ENCODE measurements at regions not wholly inside any gene's neighbourhood (a gene's known extent, or its start where the extent isn't known, plus 50 kb on each side); places are given as distances from the start of the nearest gene placed in this dataset.

DNA sequence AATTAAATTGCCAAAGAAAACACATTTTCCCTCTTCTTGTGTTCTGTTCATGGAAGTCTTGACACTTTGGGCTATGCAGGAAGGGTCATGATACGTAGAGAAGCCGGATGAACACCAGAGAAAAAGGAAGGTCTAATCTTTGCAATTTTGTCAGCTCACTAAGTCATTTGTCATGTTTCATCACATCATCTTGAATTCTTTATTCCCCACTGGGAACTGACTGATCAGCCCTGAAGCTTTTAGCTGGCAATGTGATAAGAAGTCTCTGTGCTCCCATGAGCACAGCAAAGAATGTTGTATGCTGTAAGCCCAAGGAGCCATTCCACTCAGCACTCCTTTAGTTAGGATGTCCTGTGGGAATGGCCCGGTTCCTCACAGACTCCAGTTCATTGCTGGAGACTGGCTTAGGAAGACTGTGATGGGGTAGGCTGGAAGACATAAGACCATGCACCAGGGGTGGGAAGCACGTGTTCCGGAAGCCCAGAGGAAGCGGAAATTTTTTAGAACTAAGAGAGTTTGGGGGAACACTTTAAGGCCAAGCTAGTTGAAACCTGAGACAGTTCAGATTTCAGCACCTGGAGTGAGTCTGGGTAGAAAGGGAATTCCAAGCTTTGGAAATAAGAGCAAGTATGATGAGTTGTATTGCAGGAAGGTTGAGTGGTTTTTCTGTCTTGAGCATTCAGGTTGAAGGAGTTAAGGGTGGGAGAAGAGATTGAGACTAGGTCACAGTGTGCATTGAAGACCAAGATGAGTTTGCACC lies 306.7 kb upstream of the MTNR1B start:
- no peak for DNase-seq (ENCODE audit: low read depth)

DNA sequence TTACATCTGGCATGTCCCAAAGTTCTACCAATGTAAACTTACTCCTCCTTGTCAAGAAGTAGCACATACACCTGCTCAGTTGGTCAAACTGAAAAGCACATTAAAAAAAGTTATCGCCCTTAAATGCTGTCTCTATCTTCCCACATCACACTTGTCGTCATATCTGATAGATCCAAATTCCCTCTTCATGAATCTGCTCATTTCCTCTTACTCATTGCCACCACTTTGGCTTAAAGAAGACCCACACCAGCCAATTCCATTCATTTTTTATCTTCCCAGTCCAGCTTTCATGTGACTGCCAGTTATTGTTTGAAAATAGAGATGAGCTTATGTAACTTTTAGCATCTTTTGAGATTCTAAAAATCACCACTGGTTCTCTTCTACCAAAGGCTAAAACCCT lies 305.9 kb upstream of the MTNR1B start:
- DNase-seq (ENCODE audit: low read depth) = no peak

DNA sequence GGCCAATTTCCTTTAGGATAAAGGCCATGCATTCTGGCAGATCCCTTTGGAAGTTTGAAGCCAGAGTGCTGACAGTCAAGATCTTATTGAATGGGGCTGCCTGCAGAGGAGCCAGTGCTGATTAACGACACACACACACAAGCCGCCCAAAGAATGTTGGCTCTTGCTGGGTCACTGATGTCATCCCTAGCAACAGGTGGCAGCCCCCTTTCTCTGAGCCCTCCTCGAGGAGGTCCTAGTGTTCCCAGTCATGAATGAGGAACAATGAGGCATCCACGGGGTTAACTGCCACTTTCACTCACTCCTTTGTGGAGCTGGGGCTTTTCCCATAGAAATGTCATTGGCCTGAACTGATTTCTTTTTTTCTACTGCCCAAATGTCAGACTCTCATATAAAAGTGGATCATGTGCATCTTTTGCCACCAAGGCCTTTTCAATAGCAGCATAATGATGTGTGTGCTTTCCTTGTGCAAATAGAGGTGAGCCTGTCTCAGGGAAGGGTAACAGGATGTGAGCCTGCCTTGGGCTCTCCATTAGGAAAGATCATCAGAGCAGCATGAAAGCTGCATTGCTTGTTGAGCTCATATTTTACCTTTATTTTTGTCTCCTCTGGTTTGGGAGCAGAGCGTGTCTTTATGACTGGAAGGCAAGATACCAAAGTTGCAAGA lies 301.8 kb upstream of the MTNR1B start:
- DNase-seq (ENCODE audit: low read depth) = no peak

DNA sequence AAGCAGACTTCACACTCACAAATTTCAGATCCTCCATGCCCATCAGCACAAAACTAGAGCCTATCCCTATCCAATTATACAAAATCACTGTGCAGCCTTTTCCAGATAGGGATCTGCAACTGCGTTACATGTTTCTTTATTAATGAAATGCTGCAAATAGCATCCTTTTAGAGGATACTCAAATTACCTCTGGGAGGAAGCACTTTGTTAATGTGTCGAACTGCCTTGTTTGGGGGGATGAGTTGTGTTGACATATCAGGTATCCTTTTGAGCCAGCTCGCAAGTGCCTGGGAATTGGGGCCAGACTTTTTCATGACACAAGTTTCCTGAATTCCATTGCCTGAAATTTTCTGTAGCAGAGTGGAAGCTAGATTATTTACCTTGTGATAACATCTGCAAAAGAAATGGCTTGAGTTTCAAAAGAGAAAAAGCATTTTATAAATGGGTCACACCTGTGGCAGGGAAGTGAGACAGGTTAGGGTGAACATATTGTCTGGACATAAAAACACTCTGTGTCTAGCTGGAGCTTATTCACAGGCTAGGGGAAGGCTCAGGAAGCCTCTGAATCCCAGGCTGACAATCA lies 299.1 kb upstream of the MTNR1B start:
- DNase-seq (ENCODE audit: low read depth) = no peak

DNA sequence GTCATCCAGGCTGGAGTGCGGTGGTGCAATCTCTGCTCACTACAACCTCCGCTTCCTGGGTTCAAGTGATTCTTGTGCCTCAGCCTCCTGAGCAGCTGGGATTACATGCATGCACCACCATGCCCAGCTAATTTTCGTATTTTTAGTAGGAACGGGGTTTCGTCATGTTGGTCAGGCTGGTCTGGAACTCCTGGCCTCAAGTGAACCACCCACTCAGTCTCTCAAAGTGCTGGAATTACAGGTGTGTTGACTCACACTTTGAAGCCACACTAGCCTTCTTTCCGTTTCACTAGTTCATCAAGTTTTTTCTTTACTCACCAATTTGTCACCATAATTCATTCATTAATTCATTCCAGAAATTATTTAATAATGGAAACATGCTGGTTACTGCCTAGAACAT lies 298.4 kb upstream of the MTNR1B start:
- no peak for DNase-seq (ENCODE audit: low read depth)

DNA sequence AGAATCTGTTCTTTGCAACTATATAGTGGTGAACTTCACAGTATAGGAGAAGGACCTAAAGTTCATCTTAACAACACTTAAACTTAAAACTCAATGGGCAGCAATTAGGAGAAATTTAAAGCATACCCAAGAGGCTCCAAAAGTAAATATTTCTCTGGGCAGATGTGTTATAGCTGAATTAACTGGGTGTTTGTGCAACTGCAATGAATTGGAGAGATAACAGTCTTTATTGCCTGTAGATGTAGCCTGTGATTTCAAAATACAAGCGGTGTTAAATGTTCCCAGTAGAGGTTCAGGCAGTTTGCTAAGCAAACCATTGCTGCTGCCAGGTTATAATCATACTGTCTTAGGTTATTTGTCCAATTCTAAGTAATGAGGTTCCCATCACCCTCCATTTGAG lies 294.1 kb upstream of the MTNR1B start:
- DNase-seq (ENCODE audit: low read depth) = no peak

DNA sequence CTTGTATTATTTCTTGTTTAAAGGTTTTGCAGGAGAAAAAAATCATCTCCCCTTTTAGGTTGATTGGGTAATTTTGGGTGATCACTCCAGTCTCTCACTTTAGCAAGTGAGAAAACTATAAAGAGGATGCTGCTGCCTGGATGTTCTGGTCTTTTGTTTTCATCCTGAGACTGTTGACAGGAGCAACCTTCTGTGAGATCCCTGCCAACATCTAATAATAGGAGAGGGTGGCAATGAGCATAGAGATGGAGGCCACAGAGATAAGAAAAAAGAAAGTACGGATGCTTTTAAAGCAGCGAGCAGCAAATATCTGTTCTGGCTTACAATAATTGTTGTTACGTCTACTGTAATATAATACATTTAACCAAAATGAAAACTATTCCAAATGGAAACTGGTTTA lies 293.6 kb upstream of the MTNR1B start:
- no peak for DNase-seq (ENCODE audit: low read depth)

DNA sequence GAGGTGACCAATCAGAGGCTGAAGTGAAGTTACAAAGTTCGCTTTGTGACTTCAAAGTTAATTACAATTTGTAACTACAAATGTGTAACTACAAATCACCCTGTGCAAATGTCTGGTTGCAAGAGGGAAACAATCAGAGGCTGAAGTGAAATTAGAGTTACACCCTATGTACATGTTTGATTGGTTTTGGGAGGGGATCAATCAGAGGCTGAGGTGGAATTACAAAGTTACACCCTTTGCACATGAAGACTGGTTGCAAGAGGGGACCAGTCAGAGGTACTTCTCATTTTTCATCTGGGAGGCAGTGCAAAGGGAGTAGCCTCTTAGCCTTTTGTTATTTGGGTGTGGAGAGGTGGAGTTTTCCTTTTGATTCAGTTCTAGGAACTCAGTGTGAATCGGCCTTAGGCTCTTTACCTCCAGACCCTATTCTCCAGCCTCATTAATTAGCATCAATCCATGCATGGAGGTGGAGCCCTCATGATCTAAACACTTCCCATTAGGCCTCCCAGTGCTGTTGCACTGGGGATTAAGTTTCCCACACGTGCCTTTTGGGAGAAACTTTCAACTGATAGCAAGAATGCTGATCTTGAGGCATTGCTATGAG lies 291.3 kb upstream of the MTNR1B start:
- no peak for DNase-seq (ENCODE audit: low read depth)

DNA sequence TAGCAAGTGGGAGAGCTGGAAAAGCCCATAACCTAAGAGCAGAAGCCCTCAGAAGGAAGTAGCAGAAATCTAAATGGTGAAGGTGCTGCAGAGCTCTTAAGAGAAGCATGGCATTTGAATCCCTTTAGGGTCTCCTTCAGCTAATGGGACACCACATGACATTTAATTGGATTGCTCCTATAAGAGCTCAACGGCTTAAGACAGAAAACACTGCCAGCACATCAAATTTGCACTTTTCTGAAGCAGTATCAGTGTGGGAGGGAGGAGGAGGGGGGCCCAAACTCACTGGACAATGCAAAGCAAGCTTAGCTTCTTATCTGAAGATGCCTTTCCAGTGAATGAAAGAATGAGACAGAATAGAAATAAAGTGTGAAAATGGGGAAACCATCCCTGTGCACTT lies 287.9 kb upstream of the MTNR1B start:
- no peak for DNase-seq (ENCODE audit: low read depth)

DNA sequence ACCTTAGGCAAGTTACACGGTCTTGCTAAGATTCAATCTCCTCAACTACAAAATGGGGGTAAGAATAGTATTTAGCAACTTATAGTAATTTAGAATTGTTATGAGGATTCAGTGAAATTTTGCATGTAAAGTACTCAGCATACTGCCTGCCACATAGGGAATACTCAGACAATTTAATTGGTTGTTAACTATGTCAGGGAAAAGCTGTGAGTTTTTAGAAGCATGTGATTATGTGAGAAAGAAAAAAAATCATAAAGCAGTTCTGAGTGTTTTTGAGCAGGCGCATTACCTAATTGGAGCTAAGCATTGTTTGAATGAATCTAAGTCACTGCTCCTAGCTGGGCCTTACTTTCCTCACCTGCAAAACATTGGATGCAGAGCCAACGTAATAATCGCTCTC lies 287.3 kb upstream of the MTNR1B start:
- DNase-seq (ENCODE audit: low read depth) = no peak

DNA sequence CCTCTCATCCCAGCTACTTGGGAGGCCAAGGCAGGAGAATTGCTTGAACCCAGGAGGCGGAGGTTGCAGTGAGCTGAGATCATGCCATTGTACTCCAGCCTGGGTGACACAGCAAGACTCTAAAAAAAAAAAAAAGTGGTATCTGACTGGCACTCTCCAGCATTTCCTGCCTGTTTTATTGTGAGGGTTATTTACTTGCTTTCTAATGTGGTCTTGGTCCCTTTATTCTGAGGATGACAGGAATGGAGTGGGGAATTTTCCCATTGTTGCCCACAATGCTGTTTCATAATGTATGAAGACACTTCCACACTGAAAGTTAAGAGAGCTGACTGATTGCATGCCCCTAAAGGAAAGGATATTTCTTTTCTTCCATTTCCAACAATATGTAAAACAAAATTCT lies 286.5 kb upstream of the MTNR1B start:
- DNase-seq (ENCODE audit: low read depth) = no peak

DNA sequence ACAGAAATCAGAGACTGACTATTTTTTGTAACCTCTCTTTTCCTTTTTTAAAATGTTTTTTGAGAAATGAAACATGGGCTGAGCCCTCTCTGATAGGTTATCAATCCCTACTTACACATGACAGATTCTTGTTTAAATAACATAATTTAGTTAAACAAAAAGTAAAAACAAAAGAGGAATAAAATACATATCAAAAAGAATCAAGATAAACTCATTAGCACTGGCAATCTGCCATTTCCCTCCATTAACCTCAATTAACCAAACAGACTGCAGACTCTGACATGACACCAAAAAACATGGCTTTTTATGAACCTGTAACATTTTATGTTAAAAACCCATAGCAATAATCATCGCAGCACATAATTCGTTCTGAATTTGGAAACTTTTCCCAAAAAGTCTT lies 284.4 kb upstream of the MTNR1B start:
- DNase-seq (ENCODE audit: low read depth) = no peak

DNA sequence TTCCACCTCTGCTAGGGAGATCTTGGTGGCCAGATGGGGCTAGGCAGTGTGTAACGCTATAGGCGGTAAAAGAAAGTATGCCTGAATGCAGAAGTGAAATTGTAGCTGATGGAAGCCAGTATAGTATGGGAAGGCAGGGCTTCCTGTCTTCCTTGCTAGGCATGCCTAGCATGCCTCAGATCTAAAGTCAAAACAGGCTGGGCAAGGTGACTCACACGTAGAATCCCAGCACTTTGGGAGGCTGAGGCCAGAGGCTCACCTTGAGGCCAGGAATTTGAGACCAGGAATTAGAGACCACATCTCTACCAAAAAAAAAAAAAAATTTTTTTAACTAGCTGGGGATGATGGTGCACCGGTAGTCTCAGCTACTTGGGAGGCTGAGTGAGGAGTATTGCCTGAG lies 281.7 kb upstream of the MTNR1B start:
- DNase-seq (ENCODE audit: low read depth) = no peak

DNA sequence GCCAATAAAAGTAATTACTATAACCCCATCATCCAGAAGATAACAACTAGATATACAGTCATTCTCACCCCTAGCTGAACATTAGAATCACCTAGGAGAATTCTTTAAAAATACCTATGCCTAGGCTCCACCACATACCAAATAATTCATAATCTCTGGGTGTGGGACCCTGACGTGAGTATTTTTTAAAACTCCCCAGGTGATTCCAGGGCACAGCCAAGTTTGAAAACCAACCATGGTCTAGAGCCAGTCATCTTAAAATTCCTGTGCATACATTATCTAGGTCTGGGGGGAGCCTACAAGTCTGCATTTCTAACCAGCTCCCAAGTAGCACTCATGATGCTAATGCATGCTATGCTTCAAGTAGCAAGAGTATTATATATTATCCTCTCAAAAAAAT lies 281.0 kb upstream of the MTNR1B start:
- no peak for DNase-seq (ENCODE audit: low read depth)

DNA sequence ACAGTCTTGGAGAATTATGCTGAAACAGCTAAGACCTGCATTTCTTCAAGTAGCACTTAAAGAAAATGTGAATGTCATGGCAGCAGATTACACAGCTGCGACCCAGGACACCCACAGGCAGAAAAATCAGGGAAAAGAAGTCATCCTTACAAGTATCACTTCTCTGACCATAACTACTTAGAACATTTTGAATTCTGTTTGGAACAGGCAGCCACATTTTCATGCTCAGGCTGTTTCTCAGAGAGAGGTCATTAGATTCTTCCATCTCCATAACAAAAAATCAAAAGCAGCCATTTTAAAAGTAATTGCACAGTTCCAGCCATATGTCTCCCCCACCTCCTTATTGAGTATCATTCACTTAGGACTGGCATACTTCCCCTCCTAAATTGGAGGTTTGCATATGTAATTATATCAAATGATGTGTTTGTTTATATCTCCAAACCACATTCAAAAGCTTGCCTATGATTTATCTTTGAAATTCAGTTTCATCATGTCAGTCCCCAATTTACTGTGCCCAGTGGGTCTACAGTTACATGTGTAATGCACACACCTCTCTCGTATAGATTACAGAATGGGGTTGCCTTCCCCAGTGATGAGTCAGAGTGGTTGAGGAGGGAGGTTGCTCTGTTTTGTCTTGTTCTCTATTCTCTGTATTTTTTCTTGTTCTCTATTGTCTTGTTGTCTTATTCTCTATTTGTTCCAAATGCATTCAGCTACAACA lies 276.5 kb upstream of the MTNR1B start:
- no peak for DNase-seq (ENCODE audit: low read depth)

DNA sequence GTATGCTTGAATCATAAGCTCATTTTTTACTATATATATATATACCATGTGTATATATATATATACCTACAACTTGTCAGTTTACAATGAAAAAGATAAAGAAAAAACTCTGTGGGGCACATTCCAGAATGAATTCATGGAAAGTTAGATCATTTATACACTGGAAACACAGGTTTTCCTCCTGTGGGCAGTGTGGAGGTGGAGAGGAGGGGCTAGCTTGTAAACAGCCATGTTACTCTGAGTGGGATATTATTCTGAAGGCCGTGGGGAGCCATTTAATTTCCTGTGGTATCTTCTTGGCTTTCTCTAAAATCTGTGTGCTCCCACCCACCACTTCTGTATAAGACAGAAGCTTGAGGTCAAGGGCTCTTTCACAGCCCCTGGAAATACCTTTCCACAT lies 273.4 kb upstream of the MTNR1B start:
- DNase-seq (ENCODE audit: low read depth) = no peak

DNA sequence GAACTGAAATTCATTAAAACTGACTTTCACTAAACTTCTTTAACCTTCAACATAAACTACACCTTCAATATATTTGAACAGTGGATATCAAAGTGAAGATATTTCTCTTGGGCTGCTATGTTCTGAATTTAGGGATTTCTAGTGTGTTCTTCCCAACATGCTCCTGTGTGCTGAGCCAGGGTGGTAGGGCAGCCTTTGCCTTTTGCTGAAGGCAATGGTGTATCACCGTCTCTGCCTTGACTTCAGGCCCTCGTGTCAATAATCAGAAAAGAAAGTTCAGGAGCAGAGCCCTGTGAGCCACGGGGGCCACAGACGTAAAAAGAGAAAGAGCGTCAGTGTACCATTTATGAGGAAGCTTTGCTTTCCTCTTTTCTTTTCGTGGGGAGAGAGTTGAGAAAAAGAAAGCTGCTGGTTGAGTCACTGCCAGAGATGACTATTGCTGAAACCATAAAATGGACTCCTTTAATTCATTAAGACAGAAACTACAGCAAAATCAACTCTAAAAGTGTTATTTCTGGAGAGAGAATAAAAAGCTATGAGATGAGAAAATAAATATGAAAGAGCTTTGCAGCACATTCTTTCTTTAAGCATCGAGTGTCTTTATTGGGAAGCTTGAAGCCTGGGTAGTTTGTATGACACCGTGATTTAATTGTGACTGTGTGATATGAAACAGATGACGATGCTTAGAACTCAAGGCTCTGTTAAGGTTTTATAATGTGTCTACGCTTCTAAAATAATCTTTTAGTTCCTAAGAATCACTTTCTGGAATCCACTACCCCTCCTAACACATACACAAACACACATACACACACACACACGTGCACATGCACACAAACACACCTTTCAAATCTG lies 271.8 kb upstream of the MTNR1B start:
- DNase-seq (ENCODE audit: low read depth) = no peak

DNA sequence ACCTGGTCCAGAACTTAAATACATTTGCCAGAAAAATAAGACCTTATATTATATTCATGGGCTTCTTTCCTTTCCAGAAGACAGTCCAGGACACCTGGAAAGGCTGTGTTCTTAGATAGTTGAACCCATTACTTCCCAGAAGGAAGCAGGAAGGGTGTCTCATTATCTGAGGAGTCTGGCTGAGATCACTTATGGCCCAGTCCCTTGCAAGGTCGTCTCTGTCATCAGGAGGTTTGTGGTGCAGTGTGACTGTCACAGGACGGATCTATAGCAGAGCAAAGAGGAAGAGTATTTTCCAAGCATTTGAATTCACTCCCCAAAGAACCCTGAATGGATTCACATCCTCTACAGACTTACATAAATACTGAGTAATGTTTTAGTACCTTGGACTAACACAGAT lies 270.7 kb upstream of the MTNR1B start:
- DNase-seq (ENCODE audit: low read depth) = no peak

DNA sequence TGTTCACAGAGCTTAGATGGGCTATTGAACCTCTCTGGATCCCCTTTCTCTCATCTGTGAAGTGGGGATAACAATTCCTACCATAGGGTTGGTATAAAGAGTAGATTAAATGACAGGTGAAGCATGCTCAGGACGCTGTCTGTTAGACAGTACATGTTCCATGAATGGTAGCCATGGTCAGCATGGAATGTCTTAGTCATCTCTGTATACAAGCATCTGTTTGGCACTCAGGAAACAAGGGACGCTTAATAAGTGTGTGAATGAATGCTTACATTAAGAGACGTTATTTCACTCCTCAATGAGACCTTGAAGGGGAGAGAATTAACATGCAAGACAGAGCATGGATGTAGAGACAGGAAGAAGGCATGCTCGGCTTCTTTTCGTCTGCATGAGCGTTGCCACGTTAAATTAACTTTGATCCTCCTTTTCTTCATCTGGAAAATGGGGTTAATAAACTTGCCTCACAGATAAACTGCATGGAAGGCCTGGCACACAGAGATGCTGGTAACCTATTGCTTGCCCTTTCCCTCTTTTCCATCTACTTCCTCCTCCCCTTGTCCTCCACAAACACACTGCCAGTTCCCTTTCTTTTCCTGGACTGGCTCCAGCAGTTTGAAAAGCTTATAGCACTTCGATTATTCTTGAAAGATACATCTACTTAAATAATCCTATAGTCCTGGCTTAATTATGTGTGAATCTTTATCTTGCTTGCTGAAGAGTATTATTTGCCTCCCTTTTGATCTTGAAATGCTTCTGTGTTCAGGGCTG lies 267.2 kb upstream of the MTNR1B start:
- no peak for DNase-seq (ENCODE audit: low read depth)

DNA sequence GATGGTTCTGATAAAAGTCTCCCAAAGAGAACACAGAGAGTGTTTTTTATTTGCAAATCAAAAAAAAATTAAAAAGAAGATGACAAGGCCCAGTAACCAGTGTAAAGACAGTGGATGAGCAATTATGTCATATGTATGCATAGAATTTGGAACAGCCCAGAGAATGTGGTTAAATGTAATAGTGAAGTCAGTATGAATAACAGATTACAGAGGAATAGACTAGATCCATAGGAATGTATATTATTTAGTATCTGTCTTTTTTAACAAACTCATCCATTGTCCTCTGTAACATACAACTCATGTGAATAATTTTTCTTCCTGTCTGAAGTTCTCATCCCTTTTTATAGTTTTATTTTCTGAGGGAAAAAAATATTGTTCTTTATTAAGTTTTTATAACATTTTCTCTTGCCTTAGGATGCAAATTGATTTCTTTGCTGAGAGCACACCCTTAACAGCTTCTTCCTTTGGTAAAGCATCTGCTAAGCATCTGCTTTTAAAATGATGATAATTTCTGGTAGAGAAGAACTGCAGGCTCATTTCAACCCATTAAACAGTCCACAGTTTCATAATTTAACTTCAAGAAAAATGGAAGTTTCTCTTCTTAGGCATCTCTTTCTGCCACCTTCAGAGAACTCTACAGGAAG lies 266.5 kb upstream of the MTNR1B start:
- no peak for DNase-seq (ENCODE audit: low read depth)

Data from GM04503 (cell line).